HG02759 (cell line): ENCODE measurements at regions not wholly inside any gene's neighbourhood (a gene's known extent, or its start where the extent isn't known, plus 50 kb on each side); places are given as distances from the start of the nearest gene placed in this dataset.

Source experiments
- ATAC-seq: cut with Tn5 transposase; IDR thresholded peaks from one replicate; pipeline ENCODE4 v1.9.1; 2021; ENCODE audit warnings: mild to moderate bottlenecking, moderate library complexity; ENCODE audit not compliant: unreplicated experiment

DNA sequence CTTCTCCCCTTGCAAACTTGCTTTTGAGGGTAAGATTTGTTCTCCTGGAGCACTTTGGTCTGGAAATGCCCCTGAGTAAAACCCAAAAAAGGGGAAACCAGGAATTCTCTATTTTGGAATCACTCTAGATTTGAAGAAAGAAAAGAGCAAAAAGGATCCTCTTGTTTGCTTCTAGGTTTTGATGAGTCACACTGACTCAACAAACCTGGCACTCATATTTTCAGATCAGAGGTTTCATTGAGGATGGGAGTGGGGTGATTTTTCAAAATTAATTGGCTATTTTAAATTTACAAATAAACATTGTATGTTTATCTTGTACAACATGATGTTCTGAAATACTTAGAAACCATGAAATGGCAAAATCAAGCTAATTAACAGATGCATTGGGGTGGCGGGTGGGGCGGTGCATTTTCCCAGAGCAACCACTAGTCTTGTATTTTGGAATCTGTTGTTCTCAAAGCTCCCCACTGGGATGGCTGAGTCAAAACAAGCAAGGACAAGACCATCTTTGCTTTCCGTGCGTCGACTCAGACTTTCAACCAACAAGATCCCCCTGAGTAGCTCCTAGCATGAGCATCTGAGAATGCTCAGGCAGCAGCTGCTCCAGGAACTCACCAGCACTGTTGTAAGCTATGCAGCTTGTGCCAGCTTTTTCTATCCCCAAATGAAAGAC lies 451.4 kb downstream of the WDR72 start:
- ATAC-seq = no peak

GRCh38 chr15:53305554-53305953 lies 453.9 kb downstream of the WDR72 start:
- ATAC-seq = no peak

GRCh38 chr15:53305101-53305500 lies 454.4 kb downstream of the WDR72 start:
- no peak for ATAC-seq

DNA sequence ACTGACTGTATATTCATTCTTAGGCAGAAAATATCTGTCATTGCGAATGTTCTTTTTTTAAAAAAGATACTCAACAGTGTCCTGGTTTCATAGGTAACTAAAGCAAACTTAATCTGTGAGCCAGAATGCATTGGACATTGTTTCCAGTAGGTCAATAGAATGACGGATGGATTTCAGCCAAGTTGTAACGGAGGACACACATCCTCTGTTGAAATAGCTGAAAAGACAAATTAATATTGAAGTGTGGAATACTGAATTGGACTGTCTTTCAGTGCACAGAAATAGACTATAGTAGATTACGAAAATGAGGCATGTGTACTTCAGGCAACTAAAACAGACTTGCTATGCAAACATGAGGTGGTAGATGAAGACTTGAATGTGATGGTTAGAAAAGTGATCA lies 461.6 kb downstream of the WDR72 start:
- ATAC-seq = no peak

- no peak for ATAC-seq
These were observed 462.9 kb downstream of the WDR72 start for GRCh38 chr15:53296603-53297002.

DNA sequence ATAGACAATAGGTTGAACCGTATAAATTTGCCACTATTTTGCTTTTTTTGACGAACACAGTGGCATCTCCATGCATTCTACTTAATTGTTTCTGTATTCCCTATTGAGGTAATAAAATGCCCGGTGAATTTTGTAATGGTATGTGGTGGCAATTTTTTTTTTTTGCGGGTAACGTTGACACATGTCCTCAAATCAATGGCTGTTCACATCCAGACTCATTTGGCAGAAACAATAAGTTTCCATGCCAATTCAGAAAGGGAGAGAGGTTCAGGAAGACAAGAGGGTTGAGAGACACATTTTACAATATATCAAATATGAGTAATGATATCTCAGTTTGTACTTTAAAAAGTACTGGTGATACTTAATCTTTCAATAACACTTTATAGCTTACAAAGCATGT lies 463.9 kb downstream of the WDR72 start:
- no peak for ATAC-seq

DNA sequence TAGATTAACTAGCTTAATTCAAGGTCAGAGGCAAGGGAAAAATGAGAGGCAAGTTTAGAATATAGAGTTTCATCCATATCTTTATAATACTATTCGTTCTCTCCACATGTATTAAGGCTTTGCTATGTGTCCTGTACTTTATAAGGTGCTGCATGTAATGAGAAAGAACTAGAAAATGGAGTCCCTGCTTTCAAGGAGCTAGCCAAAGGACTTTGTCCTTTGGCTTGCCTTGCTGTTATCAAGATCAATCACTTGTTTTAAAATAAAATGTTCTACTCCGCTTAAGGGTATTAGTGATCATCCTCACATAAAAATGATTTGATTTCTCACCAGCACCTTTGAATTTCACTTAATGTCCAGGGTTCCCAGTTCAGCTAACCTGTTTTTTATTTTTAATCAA lies 470.9 kb downstream of the WDR72 start:
- ATAC-seq = no peak

DNA sequence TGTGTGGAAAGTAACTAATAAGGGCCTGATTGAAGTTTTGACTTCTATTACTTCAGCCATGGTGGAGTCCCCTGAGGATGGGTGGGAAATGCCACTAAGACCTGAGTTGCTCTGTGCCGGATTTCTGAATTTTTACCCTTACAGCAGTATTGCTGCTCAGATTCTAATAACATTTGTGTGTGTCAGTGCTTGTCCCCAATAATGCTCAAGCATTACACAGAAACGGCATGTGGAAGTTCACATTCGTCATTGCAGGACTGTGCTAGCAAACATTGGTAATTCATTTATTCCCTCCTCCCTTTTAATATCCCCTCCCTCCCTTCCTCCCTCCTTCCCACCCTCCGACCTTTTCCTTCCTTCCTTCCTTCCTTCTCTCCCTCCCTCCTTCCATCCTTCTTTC lies 484.5 kb upstream of the ONECUT1 start:
- ATAC-seq = no peak

DNA sequence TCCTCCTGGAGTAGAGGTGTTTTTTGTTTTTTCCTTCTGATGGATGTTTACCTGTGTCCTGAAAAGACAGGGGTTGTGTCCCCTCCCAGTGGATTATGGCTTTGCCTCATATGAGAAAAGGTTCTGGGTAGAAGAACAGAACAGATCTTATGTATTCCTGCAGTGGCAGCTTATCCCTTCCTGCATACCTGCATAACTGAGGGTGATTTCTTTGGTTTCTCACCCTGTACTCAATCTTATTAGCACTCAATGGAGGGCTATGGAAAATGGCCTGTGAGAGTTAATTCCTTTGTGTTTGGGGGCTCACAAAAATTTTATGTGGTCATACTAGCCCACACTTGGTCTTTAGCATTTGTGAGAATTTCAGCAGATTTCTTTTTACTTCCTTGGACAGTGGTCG lies 482.0 kb upstream of the ONECUT1 start:
- ATAC-seq = no peak

DNA sequence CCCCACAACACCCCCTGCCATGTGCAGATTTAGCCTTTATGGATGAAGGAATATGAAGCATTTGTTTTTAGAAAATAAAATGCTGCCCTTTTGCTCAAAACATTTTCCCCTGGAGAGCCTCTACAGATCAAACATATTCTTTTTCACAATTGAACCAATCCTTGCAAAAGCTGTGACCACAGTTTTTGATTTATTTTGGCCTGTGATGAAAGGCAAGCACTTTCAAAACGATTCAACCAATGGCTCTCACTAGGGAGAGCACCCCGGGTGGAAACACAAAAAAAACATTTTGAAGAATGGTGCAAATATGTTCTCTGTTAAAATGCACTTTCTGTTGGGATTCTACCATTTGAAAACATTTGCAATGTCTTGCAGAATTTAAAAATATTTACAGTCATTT lies 476.0 kb upstream of the ONECUT1 start:
- ATAC-seq = no peak

GRCh38 chr15:53260647-53261046 lies 470.5 kb upstream of the ONECUT1 start:
- ATAC-seq = no peak

DNA sequence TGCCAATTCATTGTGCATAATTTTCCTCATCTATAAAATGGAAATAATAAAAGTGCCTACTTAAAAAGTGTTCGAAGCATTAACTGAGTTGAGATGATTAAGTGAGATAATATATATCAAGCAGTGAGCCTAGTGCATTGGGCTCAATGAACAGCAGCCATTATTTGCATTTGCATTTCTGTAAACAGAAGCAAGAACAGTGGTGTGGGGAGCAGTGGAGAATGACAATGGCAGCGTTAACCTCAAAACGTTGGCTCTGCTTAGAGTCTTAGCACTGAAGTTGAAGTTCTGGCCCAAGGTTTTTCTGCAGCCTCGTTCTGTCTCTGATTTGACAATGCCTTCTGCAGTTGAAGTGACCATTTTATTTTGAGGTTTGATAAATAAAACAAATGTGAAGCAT lies 466.3 kb upstream of the ONECUT1 start:
- ATAC-seq = no peak

- ATAC-seq = no peak
These were observed 465.9 kb upstream of the ONECUT1 start for GRCh38 chr15:53256043-53256442.

DNA sequence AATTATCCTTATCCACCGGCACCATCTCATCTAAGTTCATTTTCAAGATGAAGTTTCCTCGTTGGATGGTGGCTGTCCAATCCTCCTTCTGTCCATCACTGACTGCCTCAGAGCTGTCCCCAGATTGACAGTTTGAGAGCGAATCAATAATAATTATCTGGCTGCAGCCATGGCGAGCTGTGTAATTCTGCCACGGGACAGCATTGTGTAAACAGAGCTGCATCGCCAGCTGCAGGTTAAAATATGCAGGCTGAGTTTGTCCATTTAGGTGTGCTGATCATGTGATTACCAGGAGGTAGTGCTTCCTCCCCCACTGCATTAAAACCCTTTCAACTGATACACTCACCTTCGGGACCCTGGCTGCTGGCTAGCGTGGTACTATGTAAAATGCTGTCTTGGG lies 461.9 kb upstream of the ONECUT1 start:
- ATAC-seq = no peak

GRCh38 chr15:53251523-53251922 lies 461.4 kb upstream of the ONECUT1 start:
- ATAC-seq = no peak

DNA sequence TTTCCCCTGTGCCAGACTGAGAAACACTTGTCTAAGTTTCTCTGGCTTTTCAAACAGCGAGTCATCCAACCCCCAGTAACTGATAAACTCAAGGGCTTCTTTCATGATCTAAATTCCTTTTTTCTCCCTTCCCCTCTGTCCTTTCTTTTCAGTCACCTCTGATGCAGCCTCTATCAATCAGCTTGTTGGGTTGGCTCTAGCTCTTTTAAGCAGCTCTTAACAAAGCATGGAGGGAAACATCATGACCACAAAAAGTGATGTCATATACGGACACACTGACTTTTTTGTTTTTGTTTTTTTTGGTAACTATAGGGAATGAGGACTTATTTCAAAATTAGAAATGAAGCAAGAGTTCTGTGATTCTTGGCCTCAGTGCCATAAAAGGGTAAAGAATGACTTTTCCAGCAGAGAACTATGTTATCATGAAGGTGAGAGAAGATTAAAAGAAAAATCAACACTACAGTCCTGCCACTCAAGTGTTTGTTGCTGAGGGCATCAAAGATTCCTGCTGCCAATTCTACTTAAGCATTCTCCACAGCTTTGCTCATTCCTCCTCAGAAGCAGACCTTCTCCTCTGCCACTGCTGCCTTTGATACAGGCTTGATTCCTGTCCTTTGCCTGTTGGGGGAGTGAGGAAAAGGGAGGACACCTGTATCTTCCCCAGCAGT lies 457.0 kb upstream of the ONECUT1 start:
- ATAC-seq = no peak

- no peak for ATAC-seq
These were observed 456.3 kb upstream of the ONECUT1 start for GRCh38 chr15:53246404-53246803.

- no peak for ATAC-seq
These were observed 443.7 kb upstream of the ONECUT1 start for GRCh38 chr15:53233801-53234200.

- ATAC-seq = no peak
These were observed 440.3 kb upstream of the ONECUT1 start for GRCh38 chr15:53230473-53230872.

- ATAC-seq = no peak
These were observed 436.4 kb upstream of the ONECUT1 start for GRCh38 chr15:53226559-53226958.

- ATAC-seq = no peak
These were observed 435.6 kb upstream of the ONECUT1 start for GRCh38 chr15:53225781-53226180.

- ATAC-seq = no peak
These were observed 434.2 kb upstream of the ONECUT1 start for GRCh38 chr15:53224371-53224770.

GRCh38 chr15:53223815-53224214 lies 433.7 kb upstream of the ONECUT1 start:
- ATAC-seq = no peak
